GM18873 (cell line): ENCODE measurements at regions not wholly inside any gene's neighbourhood (a gene's known extent, or its start where the extent isn't known, plus 50 kb on each side); places are given as distances from the start of the nearest gene placed in this dataset.

Experiments
- ATAC-seq: cut with Tn5 transposase; IDR thresholded peaks from one replicate; pipeline ENCODE4 v1.9.1; 2021; ENCODE audit warnings: mild to moderate bottlenecking, moderate library complexity, moderate number of reproducible peaks; ENCODE audit not compliant: unreplicated experiment, low FRiP score

GRCh38 chrX:45381366-45381765 is 180.7 kb upstream of the DIPK2B start:
- ATAC-seq, result no peak

- ATAC-seq, result no peak
Measured at GRCh38 chrX:45379236-45379635, 178.6 kb upstream of the DIPK2B start.

GRCh38 chrX:45372151-45372550 is 171.5 kb upstream of the DIPK2B start:
- ATAC-seq, result no peak

- ATAC-seq, result no peak
Measured at GRCh38 chrX:45368705-45369104, 168.0 kb upstream of the DIPK2B start.

GRCh38 chrX:45363596-45363995 is 162.9 kb upstream of the DIPK2B start:
- no peak for ATAC-seq

- ATAC-seq, result no peak
Measured at GRCh38 chrX:45360571-45360970, 159.9 kb upstream of the DIPK2B start.

GRCh38 chrX:45358392-45358791 is 157.7 kb upstream of the DIPK2B start:
- ATAC-seq, result no peak

GRCh38 chrX:45353456-45353855 is 152.8 kb upstream of the DIPK2B start:
- ATAC-seq, result no peak

- no peak for ATAC-seq
Measured at GRCh38 chrX:45352611-45353010, 151.9 kb upstream of the DIPK2B start.

GRCh38 chrX:45351478-45351877 is 150.8 kb upstream of the DIPK2B start:
- ATAC-seq, result no peak

GRCh38 chrX:45348296-45348695 is 147.6 kb upstream of the DIPK2B start:
- ATAC-seq, result no peak

GRCh38 chrX:45347877-45348276 is 147.2 kb upstream of the DIPK2B start:
- no peak for ATAC-seq

GRCh38 chrX:45344594-45344993 is 143.9 kb upstream of the DIPK2B start:
- no peak for ATAC-seq

- ATAC-seq, result no peak
Measured at GRCh38 chrX:45329217-45329616, 128.5 kb upstream of the DIPK2B start.

GRCh38 chrX:45324941-45325340 is 124.3 kb upstream of the DIPK2B start:
- ATAC-seq, result no peak

GRCh38 chrX:45323387-45323786 is 122.7 kb upstream of the DIPK2B start:
- ATAC-seq, result no peak

GRCh38 chrX:45322820-45323219 is 122.1 kb upstream of the DIPK2B start:
- no peak for ATAC-seq

- ATAC-seq, result no peak
Measured at GRCh38 chrX:45322382-45322781, 121.7 kb upstream of the DIPK2B start.

GRCh38 chrX:45320191-45320590 is 119.5 kb upstream of the DIPK2B start:
- no peak for ATAC-seq

- ATAC-seq, result no peak
Measured at GRCh38 chrX:45309801-45310200, 109.1 kb upstream of the DIPK2B start.

GRCh38 chrX:45309096-45309495 is 108.4 kb upstream of the DIPK2B start:
- ATAC-seq, result no peak

- ATAC-seq, result no peak
Measured at GRCh38 chrX:45306794-45307193, 106.1 kb upstream of the DIPK2B start.

- no peak for ATAC-seq
Measured at GRCh38 chrX:45300638-45301037, 100.0 kb upstream of the DIPK2B start.
